ENCODE measurements at regions not wholly inside any gene's neighbourhood (a gene's known extent, or its start where the extent isn't known, plus 50 kb on each side); places are given as distances from the start of the nearest gene placed in this dataset.

DNA sequence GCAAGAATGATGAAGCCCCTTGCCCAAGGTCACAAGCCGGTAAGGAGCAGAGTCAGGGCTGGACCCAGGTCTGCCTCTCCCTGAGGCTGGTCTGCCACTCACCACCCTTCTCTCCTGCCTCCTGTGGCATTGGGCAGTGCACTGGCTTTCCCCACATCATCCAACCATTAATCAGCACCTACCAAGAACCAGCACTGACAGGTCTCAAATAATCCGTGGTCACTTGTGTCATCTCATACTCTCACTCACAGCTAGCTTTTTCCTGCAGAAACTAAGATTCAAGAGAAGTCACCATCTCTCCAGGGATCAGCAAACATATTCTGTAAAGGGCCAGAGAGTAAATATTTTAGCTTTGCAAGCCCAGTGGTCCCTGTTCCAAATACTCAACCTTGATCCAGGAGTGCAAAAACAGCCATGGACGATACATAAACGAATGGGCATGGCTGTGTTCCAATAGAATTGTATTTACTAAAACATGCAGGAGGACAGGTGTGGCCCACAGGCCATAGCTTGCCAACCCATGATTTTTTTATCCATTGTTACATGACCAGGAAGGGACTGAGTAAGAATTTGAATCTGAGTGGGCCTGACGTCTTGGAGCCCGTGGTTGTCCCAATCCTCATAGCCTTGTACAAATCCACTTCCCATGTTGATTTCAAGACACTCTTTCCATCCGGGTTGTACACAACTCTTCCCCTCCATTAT lies 374.2 kb downstream of the BCL11B start:
- DNase-seq (ENCODE audit: low read depth, low spot score) = no peak
- Histone ChIP-seq H3K9me3 (ENCODE audit: control insufficient read depth, insufficient read depth, low read length) (peaks cover 53% of the 10 kb centered on the region), H3K27me3 (ENCODE audit: control insufficient read depth, insufficient read depth, low read length) (no peaks in the 10 kb centered on the region), H3K4me3 (ENCODE audit: low read depth, low read length) (no peak overlapping the region), H3K27ac (ENCODE audit: low read depth, low read length) (no peak overlapping the region)
- ChIA-PET CTCF (no interaction called here), POLR2A (no interaction called here)
- TF ChIP-seq, protein P1, sequence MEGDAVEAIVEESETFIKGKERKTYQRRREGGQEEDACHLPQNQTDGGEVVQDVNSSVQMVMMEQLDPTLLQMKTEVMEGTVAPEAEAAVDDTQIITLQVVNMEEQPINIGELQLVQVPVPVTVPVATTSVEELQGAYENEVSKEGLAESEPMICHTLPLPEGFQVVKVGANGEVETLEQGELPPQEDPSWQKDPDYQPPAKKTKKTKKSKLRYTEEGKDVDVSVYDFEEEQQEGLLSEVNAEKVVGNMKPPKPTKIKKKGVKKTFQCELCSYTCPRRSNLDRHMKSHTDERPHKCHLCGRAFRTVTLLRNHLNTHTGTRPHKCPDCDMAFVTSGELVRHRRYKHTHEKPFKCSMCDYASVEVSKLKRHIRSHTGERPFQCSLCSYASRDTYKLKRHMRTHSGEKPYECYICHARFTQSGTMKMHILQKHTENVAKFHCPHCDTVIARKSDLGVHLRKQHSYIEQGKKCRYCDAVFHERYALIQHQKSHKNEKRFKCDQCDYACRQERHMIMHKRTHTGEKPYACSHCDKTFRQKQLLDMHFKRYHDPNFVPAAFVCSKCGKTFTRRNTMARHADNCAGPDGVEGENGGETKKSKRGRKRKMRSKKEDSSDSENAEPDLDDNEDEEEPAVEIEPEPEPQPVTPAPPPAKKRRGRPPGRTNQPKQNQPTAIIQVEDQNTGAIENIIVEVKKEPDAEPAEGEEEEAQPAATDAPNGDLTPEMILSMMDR (IDR thresholded peaks at IDR 0.05; ENCODE audit: low read depth, low read length) = no peak

DNA sequence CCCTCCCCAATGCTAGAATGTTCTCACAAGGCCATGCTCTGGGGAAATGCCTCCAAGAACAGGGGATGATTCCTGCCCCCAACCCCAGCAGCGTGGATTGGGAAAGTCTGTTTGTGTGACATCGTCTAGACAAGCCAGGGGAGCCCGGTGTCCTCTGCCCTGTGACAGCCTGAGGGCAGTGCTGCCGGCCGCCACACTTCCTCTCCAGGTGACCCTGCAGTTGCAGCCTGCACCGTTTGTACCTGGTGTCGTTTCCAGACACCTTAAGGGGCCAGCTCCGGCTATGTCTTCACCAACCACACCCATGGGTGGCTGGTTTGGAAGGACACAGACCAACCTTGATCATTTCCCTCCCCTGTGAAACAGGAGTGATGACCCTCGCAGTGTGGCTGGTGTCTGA lies 372.6 kb downstream of the BCL11B start:
- CTCF ChIA-PET = no interaction called here
- H3K27ac ChIP-seq (ENCODE audit: low read depth, low read length) = no peak overlapping the region
- POLR2A ChIA-PET = no interaction called here
- H3K9me3 ChIP-seq (ENCODE audit: control insufficient read depth, insufficient read depth, low read length) = peaks cover 56% of the 10 kb centered on the region
- TF ChIP-seq, protein P1 (IDR thresholded peaks at IDR 0.05; ENCODE audit: low read depth, low read length) = no peak
- H3K4me3 ChIP-seq (ENCODE audit: low read depth, low read length) = no peak overlapping the region
- DNase-seq (ENCODE audit: low read depth, low spot score) = no peak
- no peaks in the 10 kb centered on the region for H3K27me3 ChIP-seq (ENCODE audit: control insufficient read depth, insufficient read depth, low read length)

DNA sequence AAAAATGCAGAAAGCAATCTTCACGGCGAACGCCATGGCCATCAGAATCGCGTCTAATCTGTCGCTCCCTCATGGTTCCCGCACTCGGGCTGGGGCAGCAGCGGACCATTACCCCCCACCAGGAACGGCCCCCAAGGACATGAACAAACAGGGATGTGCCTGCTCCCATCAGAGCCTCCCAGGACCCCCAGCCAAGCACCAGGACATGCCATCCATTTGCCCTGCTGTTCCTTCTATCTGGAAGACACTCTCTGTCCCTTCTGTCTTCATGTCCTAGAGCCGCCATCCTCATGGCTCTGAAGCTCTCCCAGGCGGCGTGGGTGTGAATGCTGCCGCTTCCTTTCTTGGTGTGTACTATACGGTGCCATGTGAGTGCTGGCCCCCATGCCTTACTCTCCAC lies 371.8 kb downstream of the BCL11B start:
- Histone ChIP-seq H3K9me3 (ENCODE audit: control insufficient read depth, insufficient read depth, low read length) (peaks cover 53% of the 10 kb centered on the region), H3K4me3 (ENCODE audit: low read depth, low read length) (no peak overlapping the region), H3K27ac (ENCODE audit: low read depth, low read length) (no peak overlapping the region), H3K27me3 (ENCODE audit: control insufficient read depth, insufficient read depth, low read length) (no peaks in the 10 kb centered on the region)
- ChIA-PET CTCF (no interaction called here), POLR2A (no interaction called here)
- DNase-seq (ENCODE audit: low read depth, low spot score) = no peak
- TF ChIP-seq, protein P1 (IDR thresholded peaks at IDR 0.05; ENCODE audit: low read depth, low read length) = no peak

DNA sequence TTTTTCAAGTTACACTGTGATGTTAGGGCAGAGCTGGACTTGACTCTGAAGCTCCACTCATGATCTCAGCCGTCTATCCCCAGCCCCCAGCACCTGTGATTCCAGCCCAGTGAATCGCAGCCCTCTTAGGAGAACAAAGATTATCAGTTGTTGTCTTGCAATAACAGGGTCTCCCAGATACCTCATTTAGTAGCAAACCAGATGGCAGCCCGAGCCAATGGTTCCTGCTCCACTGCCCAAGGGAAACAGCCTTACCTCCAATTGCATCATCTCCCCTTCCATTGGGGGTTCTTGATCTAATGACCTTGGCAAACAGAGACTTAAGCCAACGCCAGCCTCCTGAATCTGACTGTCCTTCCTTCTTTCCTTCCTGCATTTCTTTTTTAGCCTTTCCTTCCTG lies 371.2 kb downstream of the BCL11B start:
- Histone ChIP-seq H3K4me3 (ENCODE audit: low read depth, low read length) (no peak overlapping the region), H3K27ac (ENCODE audit: low read depth, low read length) (no peak overlapping the region), H3K27me3 (ENCODE audit: control insufficient read depth, insufficient read depth, low read length) (no peaks in the 10 kb centered on the region), H3K9me3 (ENCODE audit: control insufficient read depth, insufficient read depth, low read length) (peaks cover 53% of the 10 kb centered on the region)
- ChIA-PET CTCF (no interaction called here), POLR2A (no interaction called here)
- DNase-seq (ENCODE audit: low read depth, low spot score) = no peak
- TF ChIP-seq, protein P1 (IDR thresholded peaks at IDR 0.05; ENCODE audit: low read depth, low read length) = no peak

DNA sequence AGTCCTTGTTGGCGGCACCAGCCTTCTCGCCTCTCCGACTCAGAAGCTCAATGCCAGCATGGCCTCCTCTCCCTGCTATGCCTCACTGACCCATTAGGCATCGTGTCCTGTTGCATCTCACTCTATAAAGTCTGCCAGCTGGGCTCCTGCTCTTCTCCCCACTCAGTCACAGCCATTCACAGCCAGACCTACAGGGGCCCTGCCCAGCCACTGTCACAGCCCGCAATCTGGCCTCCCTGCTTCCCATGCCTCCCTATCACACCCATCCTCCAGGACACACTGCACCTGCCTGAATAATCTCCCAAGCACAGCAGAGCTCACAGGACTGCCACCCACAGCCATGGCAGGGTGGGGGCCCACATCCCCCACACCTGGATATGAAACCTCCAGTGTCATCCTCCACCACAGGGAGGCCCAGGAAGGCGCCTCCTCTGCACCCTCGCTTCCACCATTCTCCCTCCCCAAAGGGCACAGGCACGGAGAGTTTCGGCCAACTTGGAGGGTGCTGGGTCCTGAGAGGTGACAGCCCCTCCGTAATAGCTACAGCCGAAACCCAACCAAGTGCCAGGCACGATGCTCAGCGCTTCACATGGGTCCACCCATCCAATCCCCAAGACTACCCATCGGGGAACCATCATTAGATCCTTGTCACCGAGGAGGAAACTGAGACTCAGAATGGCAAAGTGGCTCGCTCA lies 370.3 kb downstream of the BCL11B start:
- H3K9me3 ChIP-seq (ENCODE audit: control insufficient read depth, insufficient read depth, low read length) = peaks cover 49% of the 10 kb centered on the region
- ChIA-PET CTCF (no interaction called here), POLR2A (no interaction called here)
- no peak overlapping the region for H3K27ac ChIP-seq (ENCODE audit: low read depth, low read length)
- TF ChIP-seq, protein P1 (IDR thresholded peaks at IDR 0.05; ENCODE audit: low read depth, low read length) = no peak
- H3K4me3 ChIP-seq (ENCODE audit: low read depth, low read length) = no peak overlapping the region
- DNase-seq (ENCODE audit: low read depth, low spot score) = no peak
- no peaks in the 10 kb centered on the region for H3K27me3 ChIP-seq (ENCODE audit: control insufficient read depth, insufficient read depth, low read length)

Data from AG04450 (cell line).